Suprapubic skin (tissue), 4 donors: ENCODE measurements at regions not wholly inside any gene's neighbourhood (a gene's known extent, or its start where the extent isn't known, plus 50 kb on each side); places are given as distances from the start of the nearest gene placed in this dataset.

Source experiments
- CTCF ChIP-seq, 2 donors: fragments of 200-600 bp in 1 of 2; fragments of 450-650 bp in 1 of 2; sonication (generic) in 1 of 2; IDR thresholded peaks; one replicate each; pipeline ENCODE4 v1.5.1; 2016 to 2019; ENCODE audit warnings: antibody characterized with exemption in 2 of 2, mild to moderate bottlenecking in 1 of 2, moderate library complexity in 1 of 2
- EP300 ChIP-seq: sonication (generic); formaldehyde crosslinking; IDR thresholded peaks from one replicate; pipeline ENCODE4 v1.6.1; 2017; ENCODE audit warnings: antibody characterized with exemption
- POLR2A ChIP-seq, 2 donors: fragments of 450-650 bp; IDR thresholded peaks; one replicate each; pipeline ENCODE4 v1.6.1; 2017; ENCODE audit warnings: antibody characterized with exemption in 2 of 2, mild to moderate bottlenecking in 2 of 2, moderate library complexity in 2 of 2
- POLR2AphosphoS5 ChIP-seq, 3 donors: sonication (generic); formaldehyde crosslinking; IDR thresholded peaks; one replicate each; pipeline ENCODE4 v1.6.1; 2017; ENCODE audit warnings: antibody characterized with exemption in 3 of 3

DNA sequence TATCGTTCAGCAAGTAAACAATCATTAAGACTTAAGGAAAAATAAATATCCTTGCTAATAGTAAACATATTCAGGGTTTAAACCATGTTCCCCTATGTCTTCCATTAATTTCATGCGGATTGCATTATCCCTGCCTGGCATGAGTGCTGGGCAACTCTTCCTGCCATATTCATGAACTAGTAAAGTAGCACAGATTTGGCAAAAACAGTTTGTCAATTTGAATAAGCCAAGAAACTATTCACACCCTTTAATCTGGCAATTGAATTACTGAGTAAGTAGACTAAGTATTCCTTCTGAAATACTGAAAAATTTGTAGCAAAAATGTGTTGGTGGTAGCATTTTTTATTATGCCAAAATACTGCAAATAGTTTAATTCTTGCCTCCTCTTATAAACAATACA, 512.0 kb downstream of the NLGN4X start:
- TF ChIP-seq CTCF (IDR thresholded peaks at IDR 0.05): no peak
- TF ChIP-seq POLR2AphosphoS5 (IDR thresholded peaks at IDR 0.05): no peak
- TF ChIP-seq POLR2A (IDR thresholded peaks at IDR 0.05): no peak
- no peak for TF ChIP-seq EP300
